Right lobe of liver (tissue), 6 donors: ENCODE measurements at regions not wholly inside any gene's neighbourhood (a gene's known extent, or its start where the extent isn't known, plus 50 kb on each side); places are given as distances from the start of the nearest gene placed in this dataset.

ENCODE experiments used
- ATAC-seq, 4 donors: fragments of 200-7000 bp; cut with Tn5 transposase; one replicate each; pipeline ENCODE4 v1.9.1; 2020; ENCODE audit warnings: mild to moderate bottlenecking in 4 of 4, moderate library complexity in 4 of 4
- DNase-seq, 3 donors: peaks; one replicate each; pipeline ENCODE4 v3.0.0-alpha.2; 2020
- H3K27ac ChIP-seq, 3 donors: fragments of 200-600 bp; one replicate each; pipeline ENCODE4 v1.8.0; 2022
- H3K27me3 ChIP-seq, 2 donors: fragments of 200-600 bp; one replicate each; pipeline ENCODE4 v1.8.0; 2022
- H3K36me3 ChIP-seq, 4 donors: fragments of 200-600 bp; sonication (generic) in 1 of 4; one replicate each; pipeline versions ENCODE4 v1.5.1 to v1.8.0; 2017 to 2022; ENCODE audit warnings: control low read depth in 1 of 4
- H3K4me1 ChIP-seq, 4 donors: fragments of 200-600 bp; sonication (generic) in 1 of 4; one replicate each; pipeline versions ENCODE4 v1.5.1 to v1.8.0; 2017 to 2022; ENCODE audit warnings: control low read depth in 1 of 4
- H3K4me3 ChIP-seq, 3 donors: fragments of 200-600 bp; one replicate each; pipeline ENCODE4 v1.8.0; 2022
- H3K9me3 ChIP-seq, 4 donors: fragments of 200-600 bp; sonication (generic) in 1 of 4; one replicate each; pipeline versions ENCODE4 v1.5.1 to v1.8.0; 2017 to 2022; ENCODE audit warnings: control low read depth in 1 of 4
- CTCF ChIP-seq, 4 donors: fragments of 200-600 bp in 3 of 4; fragments of 450-650 bp in 1 of 4; IDR thresholded peaks; one replicate each; pipeline versions ENCODE4 v1.5.1 to v1.8.0; 2016 to 2022; ENCODE audit warnings: antibody characterized with exemption in 4 of 4, mild to moderate bottlenecking in 2 of 4
- POLR2A ChIP-seq: fragments of 450-650 bp; IDR thresholded peaks from one replicate; pipeline ENCODE4 v1.6.1; 2017; ENCODE audit warnings: antibody characterized with exemption, mild to moderate bottlenecking
- WGBS: methylation state at CpG from one replicate; pipeline ENCODE4 v1.1.6; 2018; ENCODE audit warnings: low coverage, low lambda C conversion rate; ENCODE audit not compliant: insufficient coverage; ENCODE audit errors: missing lambda C conversion rate; 5-methylcytosine and 5-hydroxymethylcytosine counted together
- intact Hi-C, 2 donors: fragments of 100-400 bp; cut with DNase I; formaldehyde crosslinking; loops; one replicate each; pipeline versions ENCODE4 v1.11.2 to v1.14.1; 2022
- donor health status: DM: no; HTN: yes; CAD: no.
- donor health status: DM: no; HTN: no; CAD: no.
- donor health status: DM: no; HTN: no; CAD: no.
- donor health status: DM: no; HTN: yes; CAD: no.
- donor health status: DM: no; HTN: yes; CAD: no.

GRCh38 chr4:18751083-18751482, 729.5 kb upstream of the LCORL start:
- ATAC-seq: no peak
- DNase-seq: no peak
- Histone ChIP-seq H3K36me3 (no peaks in the 10 kb centered on the region), H3K9me3 (no peaks in the 10 kb centered on the region), H3K27me3 (no peaks in the 10 kb centered on the region), H3K4me1 (no peaks in the 10 kb centered on the region), H3K27ac (no peak overlapping the region), H3K4me3 (no peak overlapping the region)
- WGBS: 45% methylated on average over 1 of the region's 1 CpG
- TF ChIP-seq CTCF (IDR thresholded peaks at IDR 0.05): no peak
- no peak for TF ChIP-seq POLR2A
- intact Hi-C loops: no loop called here

GRCh38 chr4:18749391-18749790, 727.8 kb upstream of the LCORL start:
- 44% methylated on average over 1 of the region's 2 CpGs for WGBS
- H3K4me1 ChIP-seq: no peaks in the 10 kb centered on the region
- no peak for DNase-seq

GRCh38 chr4:18736551-18736950, 715.0 kb upstream of the LCORL start:
- Histone ChIP-seq H3K27ac (no peak overlapping the region), H3K4me3 (no peak overlapping the region), H3K9me3 (no peaks in the 10 kb centered on the region), H3K36me3 (no peaks in the 10 kb centered on the region), H3K4me1 (no peaks in the 10 kb centered on the region), H3K27me3 (no peaks in the 10 kb centered on the region)
- TF ChIP-seq CTCF (IDR thresholded peaks at IDR 0.05) (no peak), POLR2A (no peak)
- ATAC-seq (no peak), DNase-seq (no peak)
- intact Hi-C loops: no loop called here

More at GRCh38 chr4:18749391-18749790, 727.8 kb upstream of the LCORL start:
- Histone ChIP-seq H3K27ac (no peak overlapping the region), H3K9me3 (no peaks in the 10 kb centered on the region), H3K4me3 (no peak overlapping the region), H3K27me3 (no peaks in the 10 kb centered on the region), H3K36me3 (no peaks in the 10 kb centered on the region)
- intact Hi-C loops: no loop called here
- no peak for TF ChIP-seq CTCF (IDR thresholded peaks at IDR 0.05)
- no peak for TF ChIP-seq POLR2A
- ATAC-seq: no peak

- H3K4me3 ChIP-seq: no peak overlapping the region
- H3K36me3 ChIP-seq: no peaks in the 10 kb centered on the region
- H3K27ac ChIP-seq: no peak overlapping the region
- TF ChIP-seq CTCF (IDR thresholded peaks at IDR 0.05) (no peak), POLR2A (no peak)
- no peak for DNase-seq
- 59% methylated on average over 3 of the region's 3 CpGs for WGBS
- H3K4me1 ChIP-seq: no peaks in the 10 kb centered on the region
- H3K27me3 ChIP-seq: no peaks in the 10 kb centered on the region
- no peak for ATAC-seq
- no peaks in the 10 kb centered on the region for H3K9me3 ChIP-seq
- intact Hi-C loops: no loop called here
Measured at GRCh38 chr4:18735740-18736268, 714.2 kb upstream of the LCORL start.

GRCh38 chr4:18734405-18734804, 712.9 kb upstream of the LCORL start:
- no peak overlapping the region for H3K27ac ChIP-seq
- 32% methylated on average over 2 of the region's 2 CpGs for WGBS
- H3K4me1 ChIP-seq: no peaks in the 10 kb centered on the region
- H3K4me3 ChIP-seq: no peak overlapping the region
- intact Hi-C loops: no loop called here
- H3K36me3 ChIP-seq: no peaks in the 10 kb centered on the region
- H3K9me3 ChIP-seq: no peaks in the 10 kb centered on the region
- TF ChIP-seq POLR2A (no peak), CTCF (IDR thresholded peaks at IDR 0.05) (no peak)
- H3K27me3 ChIP-seq: no peaks in the 10 kb centered on the region
- no peak for DNase-seq
- no peak for ATAC-seq
